ENCODE measurements at regions not wholly inside any gene's neighbourhood (a gene's known extent, or its start where the extent isn't known, plus 50 kb on each side); places are given as distances from the start of the nearest gene placed in this dataset.

- TF ChIP-seq CTCF (conservative IDR thresholded peaks at IDR 0.05 in 1 of 2, IDR thresholded peaks at IDR 0.05 in 1 of 2; ENCODE audit: extremely low read depth in 1 of 2, insufficient read depth in 1 of 2, low read depth in 1 of 2, low read length in 2 of 2): no peak
- TF ChIP-seq EZH2 (IDR thresholded peaks at IDR 0.05; ENCODE audit: borderline replicate concordance, low read length): no peak
These were observed 96.8 kb upstream of the PKP2 start for GRCh38 chr12:32993404-32993803.

Measured in mammary epithelial cell (primary cell).